ENCODE measurements at regions not wholly inside any gene's neighbourhood (a gene's known extent, or its start where the extent isn't known, plus 50 kb on each side); places are given as distances from the start of the nearest gene placed in this dataset.
A peak's percentile ranks its signal among the peaks of the same experiment; 100 is the strongest.

GRCh38 chr6:156438350-156438923, 338.7 kb upstream of the ARID1B start:
- DNase-seq, result no peak

- DNase-seq, result no peak
Observed at GRCh38 chr6:156437121-156437879, 339.9 kb upstream of the ARID1B start.

- no peak for DNase-seq
Observed at GRCh38 chr6:156434795-156435190, 342.4 kb upstream of the ARID1B start.

GRCh38 chr6:156434049-156434794, 343.0 kb upstream of the ARID1B start:
- no peak for DNase-seq

- DNase-seq, result no peak
Observed at GRCh38 chr6:156432543-156432942, 344.6 kb upstream of the ARID1B start.

- DNase-seq, result no peak
Observed at GRCh38 chr6:156430386-156430785, 346.8 kb upstream of the ARID1B start.

GRCh38 chr6:156427345-156427744, 349.8 kb upstream of the ARID1B start:
- peak; percentile 29 for DNase-seq

GRCh38 chr6:156425359-156426020, 351.7 kb upstream of the ARID1B start:
- no peak for DNase-seq

GRCh38 chr6:156423829-156424228, 353.3 kb upstream of the ARID1B start:
- DNase-seq, result peak; percentile 62

- DNase-seq, result no peak
Observed at GRCh38 chr6:156423075-156423474, 354.1 kb upstream of the ARID1B start.

GRCh38 chr6:156421933-156422332, 355.2 kb upstream of the ARID1B start:
- no peak for DNase-seq

- peak; percentile 6 for DNase-seq
Observed at GRCh38 chr6:156421301-156421700, 355.9 kb upstream of the ARID1B start.

GRCh38 chr6:156420172-156420993, 356.8 kb upstream of the ARID1B start:
- no peak for DNase-seq

GRCh38 chr6:156419594-156419993, 357.6 kb upstream of the ARID1B start:
- DNase-seq, result no peak

GRCh38 chr6:156418253-156418652, 358.9 kb upstream of the ARID1B start:
- DNase-seq, result no peak

GRCh38 chr6:156416391-156416790, 360.8 kb upstream of the ARID1B start:
- no peak for DNase-seq

GRCh38 chr6:156413154-156413553, 364.0 kb upstream of the ARID1B start:
- peak; percentile 6 for DNase-seq

- DNase-seq, result peak; percentile 10
Observed at GRCh38 chr6:156410649-156411048, 366.5 kb upstream of the ARID1B start.

- no peak for DNase-seq
Observed at GRCh38 chr6:156408655-156409054, 368.5 kb upstream of the ARID1B start.

- no peak for DNase-seq
Observed at GRCh38 chr6:156407334-156407733, 369.8 kb upstream of the ARID1B start.

GRCh38 chr6:156406688-156407087, 370.5 kb upstream of the ARID1B start:
- DNase-seq, result no peak

GRCh38 chr6:156406099-156406498, 371.1 kb upstream of the ARID1B start:
- no peak for DNase-seq

GRCh38 chr6:156402628-156403027, 374.6 kb upstream of the ARID1B start:
- no peak for DNase-seq

Data from hematopoietic multipotent progenitor cell treated with erythropoietin and hydrocortisone succinate and interleukin-3 and kit ligand, for 8 days (in vitro differentiated cells).